ENCODE measurements at regions not wholly inside any gene's neighbourhood (a gene's known extent, or its start where the extent isn't known, plus 50 kb on each side); places are given as distances from the start of the nearest gene placed in this dataset.

DNA sequence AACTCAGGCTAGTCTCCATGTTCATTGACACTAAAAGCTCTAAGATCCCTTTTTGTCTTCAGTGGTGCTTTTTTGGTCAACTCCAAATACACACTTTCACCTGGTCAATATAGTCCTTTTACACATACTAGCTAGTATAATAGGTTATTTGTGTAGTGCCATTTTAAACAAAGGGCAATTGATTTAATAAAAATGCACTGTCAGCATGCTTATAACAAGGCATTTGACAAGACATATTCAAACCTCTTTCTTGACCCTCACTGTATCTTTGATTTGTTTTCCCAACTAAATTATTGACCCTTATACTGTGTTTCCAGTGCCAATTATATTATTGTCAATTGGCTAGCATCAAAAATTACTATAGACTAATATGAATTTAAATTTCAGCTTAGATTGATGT is 1117.6 kb upstream of the DDX18 start:
- Histone ChIP-seq H3K4me2 (ENCODE audit: insufficient read depth, low read length) (no peak overlapping the region), H3K4me1 (ENCODE audit: control insufficient read depth, extremely low read depth, insufficient read depth, low read length) (no peaks in the 10 kb centered on the region), H3K4me3 (replicated peaks in 1 of 3; ENCODE audit: insufficient read depth in 1 of 3, low read depth in 1 of 3, low read length in 3 of 3) (no peak overlapping the region), H3K36me3 (ENCODE audit: control insufficient read depth in 2 of 2, extremely low read depth in 1 of 2, insufficient read depth in 2 of 2, low read length in 2 of 2) (no peaks in the 10 kb centered on the region), H3K27me3 (ENCODE audit: control insufficient read depth in 2 of 2, insufficient read depth in 2 of 2, low read length in 2 of 2) (no peaks in the 10 kb centered on the region), H3K9me1 (replicated peaks; ENCODE audit: control insufficient read depth, extremely low read depth, insufficient read depth, low read length) (no peaks in the 10 kb centered on the region), H4K20me1 (replicated peaks; ENCODE audit: control insufficient read depth, extremely low read depth, insufficient read depth, low read length) (no peaks in the 10 kb centered on the region), H2AFZ (ENCODE audit: low read depth, low read length) (no peak overlapping the region), H3K9ac (replicated peaks; ENCODE audit: extremely low read depth, insufficient read depth, low read length) (no peak overlapping the region), H3K79me2 (ENCODE audit: control insufficient read depth, insufficient read depth, low read length) (no peaks in the 10 kb centered on the region), H3K27ac (ENCODE audit: insufficient read depth, low read depth, low read length) (no peak overlapping the region), H3K9me3 (replicated peaks; ENCODE audit: control insufficient read depth, insufficient read depth, low read length) (no peaks in the 10 kb centered on the region)
- intact Hi-C loops (cut with micrococcal nuclease), result no loop called here
- no peak for DNase-seq (ENCODE audit: low read depth, low spot score)
- dilution Hi-C loops (cut with MboI; ENCODE audit: extremely low pct_ligation_motif_present, low sequenced_read_pairs), result no loop called here
- no TSS peak for BruUV-seq (replicated peaks)
- CTCF ChIA-PET, result interaction anchor here (1.1 kb wide), 1 partner anchor 41 kb away, joined by 5 read pairs; no protein-coding TSS in a partner anchor
- TF ChIP-seq MYC (IDR thresholded peaks at IDR 0.05; ENCODE audit: low read depth, low read length) (no peak), POLR2A (IDR thresholded peaks at IDR 0.05; ENCODE audit: low read depth, low read length) (no peak), JUN (IDR thresholded peaks at IDR 0.05; ENCODE audit: borderline replicate concordance, insufficient read depth, insufficient read length, low read depth) (no peak), POLR2AphosphoS5 (IDR thresholded peaks at IDR 0.05; ENCODE audit: insufficient read depth, low read depth, low read length) (no peak), GATA2 (IDR thresholded peaks at IDR 0.05; ENCODE audit: insufficient read depth, insufficient read length, low read depth, low read length) (no peak), EZH2 (IDR thresholded peaks at IDR 0.05; ENCODE audit: borderline replicate concordance, low read depth, low read length, severe bottlenecking) (no peak), FOS (IDR thresholded peaks at IDR 0.05; ENCODE audit: borderline replicate concordance, insufficient read depth, low read length) (no peak)
- TF ChIP-seq, protein P1, sequence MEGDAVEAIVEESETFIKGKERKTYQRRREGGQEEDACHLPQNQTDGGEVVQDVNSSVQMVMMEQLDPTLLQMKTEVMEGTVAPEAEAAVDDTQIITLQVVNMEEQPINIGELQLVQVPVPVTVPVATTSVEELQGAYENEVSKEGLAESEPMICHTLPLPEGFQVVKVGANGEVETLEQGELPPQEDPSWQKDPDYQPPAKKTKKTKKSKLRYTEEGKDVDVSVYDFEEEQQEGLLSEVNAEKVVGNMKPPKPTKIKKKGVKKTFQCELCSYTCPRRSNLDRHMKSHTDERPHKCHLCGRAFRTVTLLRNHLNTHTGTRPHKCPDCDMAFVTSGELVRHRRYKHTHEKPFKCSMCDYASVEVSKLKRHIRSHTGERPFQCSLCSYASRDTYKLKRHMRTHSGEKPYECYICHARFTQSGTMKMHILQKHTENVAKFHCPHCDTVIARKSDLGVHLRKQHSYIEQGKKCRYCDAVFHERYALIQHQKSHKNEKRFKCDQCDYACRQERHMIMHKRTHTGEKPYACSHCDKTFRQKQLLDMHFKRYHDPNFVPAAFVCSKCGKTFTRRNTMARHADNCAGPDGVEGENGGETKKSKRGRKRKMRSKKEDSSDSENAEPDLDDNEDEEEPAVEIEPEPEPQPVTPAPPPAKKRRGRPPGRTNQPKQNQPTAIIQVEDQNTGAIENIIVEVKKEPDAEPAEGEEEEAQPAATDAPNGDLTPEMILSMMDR (IDR thresholded peaks at IDR 0.05; ENCODE audit: extremely low read depth in 1 of 2, insufficient read depth in 1 of 2, low read depth in 1 of 2, low read length in 2 of 2), result no peak
- TF ChIP-seq, protein P2, sequence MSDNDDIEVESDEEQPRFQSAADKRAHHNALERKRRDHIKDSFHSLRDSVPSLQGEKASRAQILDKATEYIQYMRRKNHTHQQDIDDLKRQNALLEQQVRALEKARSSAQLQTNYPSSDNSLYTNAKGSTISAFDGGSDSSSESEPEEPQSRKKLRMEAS (IDR thresholded peaks at IDR 0.05; ENCODE audit: insufficient read depth, insufficient read length), result no peak
- FAIRE-seq, result no peak
- POLR2A ChIA-PET, result no interaction called here
